ENCODE measurements at regions not wholly inside any gene's neighbourhood (a gene's known extent, or its start where the extent isn't known, plus 50 kb on each side); places are given as distances from the start of the nearest gene placed in this dataset.
A peak's percentile ranks its signal among the peaks of the same experiment; 100 is the strongest.
"Not testable (repeated sequence)": the region's sequence is repeated elsewhere in the genome, so short reads cannot be mapped to it uniquely, and the experiment has no call there.

GRCh38 chr14:37874429-37875109, 279.1 kb downstream of the TTC6 start:
- Mint-ChIP-seq H3K27ac (ENCODE audit: unreplicated experiment) (no peak overlapping the region), H3K4me1 (ENCODE audit: unreplicated experiment) (peaks cover 11% of the 10 kb centered on the region), H3K4me3 (ENCODE audit: unreplicated experiment) (no peak overlapping the region), H3K9me3 (ENCODE audit: unreplicated experiment) (no peaks in the 10 kb centered on the region), H3K27me3 (ENCODE audit: unreplicated experiment) (no peaks in the 10 kb centered on the region), H3K36me3 (ENCODE audit: low read depth, unreplicated experiment) (no peaks in the 10 kb centered on the region)
- peak; percentile 90 for DNase-seq (ENCODE audit: low spot score)
- peak; percentile 96 for TF ChIP-seq CTCF (IDR thresholded peaks at IDR 0.05; ENCODE audit: unreplicated experiment)

GRCh38 chr14:37888234-37888633, 292.8 kb downstream of the TTC6 start:
- Mint-ChIP-seq H3K27ac (ENCODE audit: unreplicated experiment) (no peak overlapping the region), H3K4me3 (ENCODE audit: unreplicated experiment) (no peak overlapping the region)

GRCh38 chr14:37889087-37889486, 293.7 kb downstream of the TTC6 start:
- H3K4me1 Mint-ChIP-seq (ENCODE audit: unreplicated experiment) = no peaks in the 10 kb centered on the region
- DNase-seq (ENCODE audit: low spot score) = no peak
- no peaks in the 10 kb centered on the region for H3K27me3 Mint-ChIP-seq (ENCODE audit: unreplicated experiment)
- no peaks in the 10 kb centered on the region for H3K9me3 Mint-ChIP-seq (ENCODE audit: unreplicated experiment)
- no peak for TF ChIP-seq CTCF (IDR thresholded peaks at IDR 0.05; ENCODE audit: unreplicated experiment)
- H3K36me3 Mint-ChIP-seq (ENCODE audit: low read depth, unreplicated experiment) = peaks cover 4% of the 10 kb centered on the region
- no peak overlapping the region for H3K4me3 Mint-ChIP-seq (ENCODE audit: unreplicated experiment)
- no peak overlapping the region for H3K27ac Mint-ChIP-seq (ENCODE audit: unreplicated experiment)

More at GRCh38 chr14:37888234-37888633, 292.8 kb downstream of the TTC6 start:
- Mint-ChIP-seq H3K36me3 (ENCODE audit: low read depth, unreplicated experiment) (peaks cover 4% of the 10 kb centered on the region), H3K9me3 (ENCODE audit: unreplicated experiment) (no peaks in the 10 kb centered on the region), H3K4me1 (ENCODE audit: unreplicated experiment) (no peaks in the 10 kb centered on the region), H3K27me3 (ENCODE audit: unreplicated experiment) (no peaks in the 10 kb centered on the region)
- no peak for DNase-seq (ENCODE audit: low spot score)
- no peak for TF ChIP-seq CTCF (IDR thresholded peaks at IDR 0.05; ENCODE audit: unreplicated experiment)

GRCh38 chr14:37890095-37890494, 294.7 kb downstream of the TTC6 start:
- DNase-seq (ENCODE audit: low spot score) = no peak

GRCh38 chr14:37891500-37891899, 296.1 kb downstream of the TTC6 start:
- H3K27me3 Mint-ChIP-seq (ENCODE audit: unreplicated experiment); H3K27ac Mint-ChIP-seq (ENCODE audit: unreplicated experiment): not testable (repeated sequence)

More at GRCh38 chr14:37890095-37890494, 294.7 kb downstream of the TTC6 start:
- H3K4me3 Mint-ChIP-seq (ENCODE audit: unreplicated experiment) = no peak overlapping the region
- no peaks in the 10 kb centered on the region for H3K27me3 Mint-ChIP-seq (ENCODE audit: unreplicated experiment)
- peaks cover 4% of the 10 kb centered on the region for H3K36me3 Mint-ChIP-seq (ENCODE audit: low read depth, unreplicated experiment)
- H3K4me1 Mint-ChIP-seq (ENCODE audit: unreplicated experiment) = no peaks in the 10 kb centered on the region
- TF ChIP-seq CTCF (IDR thresholded peaks at IDR 0.05; ENCODE audit: unreplicated experiment) = peak; percentile 47
- no peak overlapping the region for H3K27ac Mint-ChIP-seq (ENCODE audit: unreplicated experiment)
- no peaks in the 10 kb centered on the region for H3K9me3 Mint-ChIP-seq (ENCODE audit: unreplicated experiment)

More at GRCh38 chr14:37891500-37891899, 296.1 kb downstream of the TTC6 start:
- H3K9me3 Mint-ChIP-seq (ENCODE audit: unreplicated experiment); DNase-seq (ENCODE audit: low spot score); H3K36me3 Mint-ChIP-seq (ENCODE audit: low read depth, unreplicated experiment); H3K4me1 Mint-ChIP-seq (ENCODE audit: unreplicated experiment); H3K4me3 Mint-ChIP-seq (ENCODE audit: unreplicated experiment): not testable (repeated sequence)

Data from endothelial cell (in vitro differentiated cells).